ENCODE measurements at regions not wholly inside any gene's neighbourhood (a gene's known extent, or its start where the extent isn't known, plus 50 kb on each side); places are given as distances from the start of the nearest gene placed in this dataset.

- no peak overlapping the region for H3K18ac ChIP-seq (ENCODE audit: low read depth in 1 of 2, low read length in 2 of 2)
- no peaks in the 10 kb centered on the region for H3K4me1 ChIP-seq (ENCODE audit: control insufficient read depth, insufficient read depth, low read depth, low read length)
- no peak for DNase-seq
- H2BK15ac ChIP-seq (ENCODE audit: low read depth, poor library complexity, severe bottlenecking): no peak overlapping the region
- no peaks in the 10 kb centered on the region for H3K36me3 ChIP-seq (ENCODE audit: control insufficient read depth in 1 of 2, insufficient read depth in 2 of 2, low read depth in 1 of 2, low read length in 2 of 2)
- H2BK120ac ChIP-seq (ENCODE audit: low read depth, low read length): no peak overlapping the region
- no peaks in the 10 kb centered on the region for H3K79me1 ChIP-seq (replicated peaks; ENCODE audit: low read length, poor library complexity, severe bottlenecking)
- no peak overlapping the region for H3K14ac ChIP-seq (ENCODE audit: low read length in 2 of 2)
- H2BK12ac ChIP-seq (ENCODE audit: low read length in 2 of 2): no peak overlapping the region
- H3K27ac ChIP-seq (ENCODE audit: low read length, poor library complexity, severe bottlenecking): no peak overlapping the region
- no peak overlapping the region for H2AFZ ChIP-seq (ENCODE audit: low read depth, low read length)
- H3K4ac ChIP-seq (ENCODE audit: low read depth in 1 of 2, low read length in 2 of 2): no peak overlapping the region
- no peaks in the 10 kb centered on the region for H3K27me3 ChIP-seq (ENCODE audit: control insufficient read depth in 1 of 2, insufficient read depth in 1 of 2, low read length in 2 of 2)
- no peak overlapping the region for H3K4me3 ChIP-seq (ENCODE audit: insufficient read depth in 1 of 2, low read depth in 1 of 2, low read length in 2 of 2)
- H4K8ac ChIP-seq (ENCODE audit: low read length): no peak overlapping the region
- H2BK5ac ChIP-seq (ENCODE audit: low read depth, low read length, poor library complexity, severe bottlenecking): no peak overlapping the region
- no peak overlapping the region for H3K9ac ChIP-seq (ENCODE audit: low read length)
- WGBS: 48% methylated on average over 2 of the region's 2 CpGs
- no peak overlapping the region for H4K91ac ChIP-seq (ENCODE audit: low read length)
- no peak overlapping the region for H3K4me2 ChIP-seq (ENCODE audit: low read length, poor library complexity, severe bottlenecking)
- H3K23ac ChIP-seq (ENCODE audit: low read length in 2 of 2): no peak overlapping the region
- no peak overlapping the region for H2AK5ac ChIP-seq (ENCODE audit: low read length, severe bottlenecking)
- peaks cover 3% of the 10 kb centered on the region for H3K9me3 ChIP-seq (ENCODE audit: control insufficient read depth, low read length)
Observed at GRCh38 chr3:54056521-54056920, 65.8 kb upstream of the CACNA2D3 start.

GRCh38 chr3:54053882-54054281 lies 68.5 kb upstream of the CACNA2D3 start:
- H3K4me1 ChIP-seq (ENCODE audit: control insufficient read depth, insufficient read depth, low read depth, low read length): no peaks in the 10 kb centered on the region
- H3K9me3 ChIP-seq (ENCODE audit: control insufficient read depth, low read length): peaks cover 3% of the 10 kb centered on the region
- H3K27ac ChIP-seq (ENCODE audit: low read length, poor library complexity, severe bottlenecking): no peak overlapping the region
- no peak overlapping the region for H2BK120ac ChIP-seq (ENCODE audit: low read depth, low read length)
- no peaks in the 10 kb centered on the region for H3K27me3 ChIP-seq (ENCODE audit: control insufficient read depth in 1 of 2, insufficient read depth in 1 of 2, low read length in 2 of 2)
- DNase-seq: no peak
- no peak overlapping the region for H3K9ac ChIP-seq (ENCODE audit: low read length)
- H3K4ac ChIP-seq (ENCODE audit: low read depth in 1 of 2, low read length in 2 of 2): no peak overlapping the region
- no peak overlapping the region for H2AK5ac ChIP-seq (ENCODE audit: low read length, severe bottlenecking)
- 79% methylated on average over 4 of the region's 4 CpGs for WGBS
- no peak overlapping the region for H4K8ac ChIP-seq (ENCODE audit: low read length)
- H3K18ac ChIP-seq (ENCODE audit: low read depth in 1 of 2, low read length in 2 of 2): no peak overlapping the region
- no peak overlapping the region for H3K23ac ChIP-seq (ENCODE audit: low read length in 2 of 2)
- no peak overlapping the region for H2BK12ac ChIP-seq (ENCODE audit: low read length in 2 of 2)
- no peaks in the 10 kb centered on the region for H3K36me3 ChIP-seq (ENCODE audit: control insufficient read depth in 1 of 2, insufficient read depth in 2 of 2, low read depth in 1 of 2, low read length in 2 of 2)
- no peak overlapping the region for H3K14ac ChIP-seq (ENCODE audit: low read length in 2 of 2)
- H2AFZ ChIP-seq (ENCODE audit: low read depth, low read length): no peak overlapping the region
- H4K91ac ChIP-seq (ENCODE audit: low read length): no peak overlapping the region
- no peak overlapping the region for H3K4me3 ChIP-seq (ENCODE audit: insufficient read depth in 1 of 2, low read depth in 1 of 2, low read length in 2 of 2)
- H2BK5ac ChIP-seq (ENCODE audit: low read depth, low read length, poor library complexity, severe bottlenecking): no peak overlapping the region
- H3K4me2 ChIP-seq (ENCODE audit: low read length, poor library complexity, severe bottlenecking): no peak overlapping the region
- no peak overlapping the region for H2BK15ac ChIP-seq (ENCODE audit: low read depth, poor library complexity, severe bottlenecking)
- H3K79me1 ChIP-seq (replicated peaks; ENCODE audit: low read length, poor library complexity, severe bottlenecking): no peaks in the 10 kb centered on the region

GRCh38 chr3:54053211-54053610 lies 69.1 kb upstream of the CACNA2D3 start:
- Histone ChIP-seq H2BK120ac (ENCODE audit: low read depth, low read length) (no peak overlapping the region), H3K9me3 (ENCODE audit: control insufficient read depth, low read length) (peaks cover 3% of the 10 kb centered on the region), H3K4ac (ENCODE audit: low read depth in 1 of 2, low read length in 2 of 2) (no peak overlapping the region), H3K18ac (ENCODE audit: low read depth in 1 of 2, low read length in 2 of 2) (no peak overlapping the region), H4K91ac (ENCODE audit: low read length) (no peak overlapping the region), H3K23ac (ENCODE audit: low read length in 2 of 2) (no peak overlapping the region), H3K14ac (ENCODE audit: low read length in 2 of 2) (no peak overlapping the region), H4K8ac (ENCODE audit: low read length) (no peak overlapping the region), H2BK5ac (ENCODE audit: low read depth, low read length, poor library complexity, severe bottlenecking) (no peak overlapping the region), H2AFZ (ENCODE audit: low read depth, low read length) (no peak overlapping the region), H3K79me1 (replicated peaks; ENCODE audit: low read length, poor library complexity, severe bottlenecking) (no peaks in the 10 kb centered on the region), H3K27ac (ENCODE audit: low read length, poor library complexity, severe bottlenecking) (no peak overlapping the region), H3K4me2 (ENCODE audit: low read length, poor library complexity, severe bottlenecking) (no peak overlapping the region), H3K4me1 (ENCODE audit: control insufficient read depth, insufficient read depth, low read depth, low read length) (no peaks in the 10 kb centered on the region), H2AK5ac (ENCODE audit: low read length, severe bottlenecking) (no peak overlapping the region), H2BK15ac (ENCODE audit: low read depth, poor library complexity, severe bottlenecking) (no peak overlapping the region), H3K9ac (ENCODE audit: low read length) (no peak overlapping the region), H3K36me3 (ENCODE audit: control insufficient read depth in 1 of 2, insufficient read depth in 2 of 2, low read depth in 1 of 2, low read length in 2 of 2) (no peaks in the 10 kb centered on the region), H3K27me3 (ENCODE audit: control insufficient read depth in 1 of 2, insufficient read depth in 1 of 2, low read length in 2 of 2) (no peaks in the 10 kb centered on the region), H3K4me3 (ENCODE audit: insufficient read depth in 1 of 2, low read depth in 1 of 2, low read length in 2 of 2) (no peak overlapping the region), H2BK12ac (ENCODE audit: low read length in 2 of 2) (no peak overlapping the region)
- 54% methylated on average over 4 of the region's 5 CpGs for WGBS
- no peak for DNase-seq

GRCh38 chr3:54047568-54047967 lies 74.8 kb upstream of the CACNA2D3 start:
- no peaks in the 10 kb centered on the region for H3K4me1 ChIP-seq (ENCODE audit: control insufficient read depth, insufficient read depth, low read depth, low read length)
- H2BK120ac ChIP-seq (ENCODE audit: low read depth, low read length): no peak overlapping the region
- H3K4me2 ChIP-seq (ENCODE audit: low read length, poor library complexity, severe bottlenecking): no peak overlapping the region
- H3K27me3 ChIP-seq (ENCODE audit: control insufficient read depth in 1 of 2, insufficient read depth in 1 of 2, low read length in 2 of 2): no peaks in the 10 kb centered on the region
- H2AFZ ChIP-seq (ENCODE audit: low read depth, low read length): no peak overlapping the region
- H4K91ac ChIP-seq (ENCODE audit: low read length): no peak overlapping the region
- 65% methylated on average over 3 of the region's 5 CpGs for WGBS
- no peak overlapping the region for H4K8ac ChIP-seq (ENCODE audit: low read length)
- DNase-seq: no peak
- no peaks in the 10 kb centered on the region for H3K36me3 ChIP-seq (ENCODE audit: control insufficient read depth in 1 of 2, insufficient read depth in 2 of 2, low read depth in 1 of 2, low read length in 2 of 2)
- H3K4me3 ChIP-seq (ENCODE audit: insufficient read depth in 1 of 2, low read depth in 1 of 2, low read length in 2 of 2): no peak overlapping the region
- H3K9ac ChIP-seq (ENCODE audit: low read length): no peak overlapping the region
- no peak overlapping the region for H2AK5ac ChIP-seq (ENCODE audit: low read length, severe bottlenecking)
- no peak overlapping the region for H2BK12ac ChIP-seq (ENCODE audit: low read length in 2 of 2)
- no peak overlapping the region for H2BK5ac ChIP-seq (ENCODE audit: low read depth, low read length, poor library complexity, severe bottlenecking)
- H3K27ac ChIP-seq (ENCODE audit: low read length, poor library complexity, severe bottlenecking): no peak overlapping the region
- no peak overlapping the region for H3K18ac ChIP-seq (ENCODE audit: low read depth in 1 of 2, low read length in 2 of 2)
- no peak overlapping the region for H2BK15ac ChIP-seq (ENCODE audit: low read depth, poor library complexity, severe bottlenecking)
- no peak overlapping the region for H3K14ac ChIP-seq (ENCODE audit: low read length in 2 of 2)
- no peaks in the 10 kb centered on the region for H3K79me1 ChIP-seq (replicated peaks; ENCODE audit: low read length, poor library complexity, severe bottlenecking)
- H3K23ac ChIP-seq (ENCODE audit: low read length in 2 of 2): no peak overlapping the region
- no peak overlapping the region for H3K4ac ChIP-seq (ENCODE audit: low read depth in 1 of 2, low read length in 2 of 2)
- H3K9me3 ChIP-seq (ENCODE audit: control insufficient read depth, low read length): no peaks in the 10 kb centered on the region
